Testis (tissue), 2 donors: ENCODE measurements at regions not wholly inside any gene's neighbourhood (a gene's known extent, or its start where the extent isn't known, plus 50 kb on each side); places are given as distances from the start of the nearest gene placed in this dataset.

Experiments used
- DNase-seq: peaks from one replicate; pipeline ENCODE4 v3.0.0-alpha.2; 2019
- H3K27ac ChIP-seq, 2 donors: fragments of 200-600 bp; sonication (generic); one replicate each; pipeline ENCODE4 v1.5.1; 2019
- H3K27me3 ChIP-seq: fragments of 200-600 bp; sonication (generic); one replicate; pipeline ENCODE4 v1.5.1; 2019
- H3K36me3 ChIP-seq: fragments of 200-600 bp; sonication (generic); one replicate; pipeline ENCODE4 v1.5.1; 2017; ENCODE audit warnings: low read depth; ENCODE audit errors: missing control alignments
- H3K4me1 ChIP-seq: fragments of 200-600 bp; sonication (generic); one replicate; pipeline ENCODE4 v1.5.1; 2019
- H3K4me3 ChIP-seq, 2 donors: fragments of 200-600 bp; sonication (generic); one replicate each; pipeline ENCODE4 v1.5.1; 2017 to 2019
- H3K9me3 ChIP-seq: fragments of 200-600 bp; sonication (generic); one replicate; pipeline ENCODE4 v1.5.1; 2017
- CTCF ChIP-seq, 3 experiments: fragments of 450-650 bp in 2 of 3; fragments of 200-600 bp in 1 of 3; sonication (generic) in 1 of 3; IDR thresholded peaks; one replicate each; pipeline ENCODE4 v1.5.1; 2016 to 2019; ENCODE audit warnings: antibody characterized with exemption in 3 of 3, mild to moderate bottlenecking in 2 of 3, moderate library complexity in 1 of 3
- POLR2A ChIP-seq: fragments of 450-650 bp; IDR thresholded peaks from one replicate; pipeline ENCODE4 v1.6.1; 2017; ENCODE audit warnings: antibody characterized with exemption, mild to moderate bottlenecking, moderate library complexity
- intact Hi-C: fragments of 100-400 bp; cut with DNase I; formaldehyde crosslinking; loops from one replicate; pipeline ENCODE4 v1.15.1; 2023; ENCODE audit warnings: low total_unique reads

- Histone ChIP-seq H3K27me3 (no peaks in the 10 kb centered on the region), H3K36me3 (no peaks in the 10 kb centered on the region), H3K4me1 (no peaks in the 10 kb centered on the region), H3K4me3 (no peak overlapping the region), H3K27ac (no peak overlapping the region), H3K9me3 (no peaks in the 10 kb centered on the region)
- intact Hi-C loops: no loop called here
- TF ChIP-seq CTCF (IDR thresholded peaks at IDR 0.05) (no peak), POLR2A (no peak)
- DNase-seq: no peak
Observed at GRCh38 chrX:151513472-151513871, 50.0 kb upstream of the PASD1 start.
